Cardiac muscle cell (in vitro differentiated cells and primary cell): ENCODE measurements at regions not wholly inside any gene's neighbourhood (a gene's known extent, or its start where the extent isn't known, plus 50 kb on each side); places are given as distances from the start of the nearest gene placed in this dataset.

Source experiments
- DNase-seq, 2 donors: peaks; one replicate each; pipeline versions ENCODE4 v3.0.0 to v3.0.0-alpha.2; 2010 to 2017; ENCODE audit warnings: low read depth in 1 of 2, low spot score in 1 of 2
- H3K27ac ChIP-seq: fragments of 200-600 bp; sonication (generic); 2 replicates; pipeline ENCODE4 v1.5.1; 2016
- H3K27me3 ChIP-seq: fragments of 200-600 bp; sonication (generic); 2 replicates; pipeline ENCODE4 v1.6.0; 2016; ENCODE audit warnings: control low read depth
- H3K36me3 ChIP-seq: fragments of 200-600 bp; sonication (generic); 2 replicates; pipeline ENCODE4 v1.5.1; 2016; ENCODE audit warnings: control low read depth
- H3K4me1 ChIP-seq: fragments of 200-600 bp; sonication (generic); 2 replicates; pipeline ENCODE4 v1.8.1; 2017; ENCODE audit warnings: low read depth, mild to moderate bottlenecking, mixed run types
- H3K4me3 ChIP-seq: fragments of 200-600 bp; sonication (generic); 2 replicates; pipeline ENCODE4 v1.5.1; 2016; ENCODE audit warnings: mild to moderate bottlenecking
- H3K9me3 ChIP-seq: fragments of 200-600 bp; sonication (generic); 2 replicates; pipeline ENCODE4 v1.5.1; 2017; ENCODE audit warnings: low read depth, mild to moderate bottlenecking, control low read depth
- TF ChIP-seq, protein P1 (sequence below): IDR thresholded peaks from 2 replicates; pipeline ENCODE4 v1.5.1; 2012; ENCODE audit warnings: low read depth, mild to moderate bottlenecking, low read length

DNA sequence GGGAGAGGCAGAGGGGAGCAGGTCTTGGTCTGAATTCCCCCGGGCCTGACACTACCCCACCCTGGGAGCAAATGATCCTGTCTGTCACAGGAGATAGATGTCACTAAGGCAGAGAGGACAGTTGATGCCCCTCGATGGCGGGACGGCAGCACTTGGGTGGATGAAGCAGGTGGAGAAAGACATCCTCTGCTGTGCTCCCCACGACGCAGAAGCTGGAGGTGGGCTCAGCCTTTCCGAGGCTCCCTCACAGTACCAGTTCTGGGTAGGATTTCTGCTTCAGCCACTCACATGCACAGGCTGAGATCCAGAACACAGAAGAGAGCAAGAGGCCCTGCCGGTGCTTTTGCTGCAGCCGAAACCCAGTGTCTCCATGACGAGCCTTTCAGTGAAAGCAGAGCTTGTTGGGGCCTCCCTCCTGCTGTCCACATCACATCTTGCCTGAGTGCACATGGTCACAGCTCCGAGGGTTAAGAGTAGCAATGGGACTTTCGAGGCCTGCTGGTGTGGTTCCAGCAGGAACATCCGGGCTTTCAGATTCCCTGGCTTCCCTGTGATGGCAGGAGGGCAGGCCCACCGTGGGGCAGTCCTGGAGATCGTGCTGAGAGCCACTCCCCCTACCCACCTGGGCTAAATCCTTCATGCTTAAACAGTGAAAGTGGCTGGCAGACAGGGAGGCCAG lies 107.3 kb upstream of the PRR20G start:
- H3K4me3 ChIP-seq: no peak overlapping the region
- H3K4me1 ChIP-seq: no peaks in the 10 kb centered on the region
- no peak overlapping the region for H3K27ac ChIP-seq
- TF ChIP-seq, protein P1, sequence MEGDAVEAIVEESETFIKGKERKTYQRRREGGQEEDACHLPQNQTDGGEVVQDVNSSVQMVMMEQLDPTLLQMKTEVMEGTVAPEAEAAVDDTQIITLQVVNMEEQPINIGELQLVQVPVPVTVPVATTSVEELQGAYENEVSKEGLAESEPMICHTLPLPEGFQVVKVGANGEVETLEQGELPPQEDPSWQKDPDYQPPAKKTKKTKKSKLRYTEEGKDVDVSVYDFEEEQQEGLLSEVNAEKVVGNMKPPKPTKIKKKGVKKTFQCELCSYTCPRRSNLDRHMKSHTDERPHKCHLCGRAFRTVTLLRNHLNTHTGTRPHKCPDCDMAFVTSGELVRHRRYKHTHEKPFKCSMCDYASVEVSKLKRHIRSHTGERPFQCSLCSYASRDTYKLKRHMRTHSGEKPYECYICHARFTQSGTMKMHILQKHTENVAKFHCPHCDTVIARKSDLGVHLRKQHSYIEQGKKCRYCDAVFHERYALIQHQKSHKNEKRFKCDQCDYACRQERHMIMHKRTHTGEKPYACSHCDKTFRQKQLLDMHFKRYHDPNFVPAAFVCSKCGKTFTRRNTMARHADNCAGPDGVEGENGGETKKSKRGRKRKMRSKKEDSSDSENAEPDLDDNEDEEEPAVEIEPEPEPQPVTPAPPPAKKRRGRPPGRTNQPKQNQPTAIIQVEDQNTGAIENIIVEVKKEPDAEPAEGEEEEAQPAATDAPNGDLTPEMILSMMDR: no peak
- no peaks in the 10 kb centered on the region for H3K27me3 ChIP-seq
- no peaks in the 10 kb centered on the region for H3K9me3 ChIP-seq
- no peaks in the 10 kb centered on the region for H3K36me3 ChIP-seq
- no peak for DNase-seq

DNA sequence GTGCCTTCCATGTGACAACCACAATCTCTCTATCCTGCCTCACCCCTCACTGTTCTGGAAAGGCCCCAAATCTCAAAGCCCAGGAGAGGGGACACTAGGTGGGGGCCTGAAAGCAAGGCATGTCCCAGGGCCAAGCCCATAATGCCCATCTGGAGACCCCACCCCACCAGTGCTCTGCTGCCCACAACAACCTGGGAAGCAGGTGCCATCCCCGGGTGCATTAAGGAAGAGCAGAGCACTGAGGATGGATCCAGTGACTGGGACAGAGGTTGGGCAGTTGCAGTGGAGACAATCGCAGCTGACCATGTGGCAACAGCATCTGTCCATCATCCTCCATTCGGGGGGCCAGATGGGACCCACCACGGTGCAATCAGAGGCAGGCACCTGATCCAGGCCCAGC lies 106.2 kb upstream of the PRR20G start:
- TF ChIP-seq, protein P1: no peak
- Histone ChIP-seq H3K4me3 (no peak overlapping the region), H3K27me3 (no peaks in the 10 kb centered on the region), H3K9me3 (no peaks in the 10 kb centered on the region), H3K36me3 (no peaks in the 10 kb centered on the region), H3K4me1 (no peaks in the 10 kb centered on the region), H3K27ac (no peak overlapping the region)
- DNase-seq: no peak

DNA sequence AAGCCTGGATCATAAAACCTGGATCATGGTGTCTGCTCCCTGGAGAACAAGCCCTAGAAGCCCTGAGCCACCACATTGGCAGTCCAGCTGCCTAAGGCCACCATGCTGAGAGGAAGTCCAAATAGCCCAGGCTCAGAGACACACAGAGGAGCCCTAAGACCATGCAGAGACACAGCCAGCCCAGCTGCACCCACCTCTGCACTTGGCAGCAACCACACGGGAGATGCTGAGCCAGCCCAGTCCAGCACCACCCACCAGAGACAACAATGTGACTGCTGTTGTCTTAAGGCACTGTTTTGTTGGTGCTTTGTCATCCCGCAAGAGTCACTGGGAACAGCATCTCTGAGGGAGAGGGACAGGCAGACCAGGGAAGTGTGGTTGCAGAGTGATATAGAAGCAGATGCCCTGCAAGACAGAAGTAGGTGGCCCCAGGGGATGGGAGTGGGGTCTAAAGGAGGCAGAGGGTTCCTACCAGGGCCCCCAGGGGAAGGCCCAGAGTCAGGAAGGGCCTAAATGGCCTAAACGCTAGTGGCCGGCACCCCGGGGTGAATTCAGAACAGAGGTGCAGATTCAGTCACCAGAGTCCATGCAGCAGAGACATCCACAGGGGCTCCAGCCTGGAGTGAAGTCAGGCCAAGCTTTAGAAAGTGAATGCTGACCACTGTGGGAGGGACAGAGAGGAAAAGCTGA lies 105.4 kb upstream of the PRR20G start:
- Histone ChIP-seq H3K36me3 (no peaks in the 10 kb centered on the region), H3K27ac (no peak overlapping the region), H3K4me1 (no peaks in the 10 kb centered on the region), H3K4me3 (no peak overlapping the region), H3K9me3 (no peaks in the 10 kb centered on the region), H3K27me3 (no peaks in the 10 kb centered on the region)
- no peak for DNase-seq
- TF ChIP-seq, protein P1: no peak

DNA sequence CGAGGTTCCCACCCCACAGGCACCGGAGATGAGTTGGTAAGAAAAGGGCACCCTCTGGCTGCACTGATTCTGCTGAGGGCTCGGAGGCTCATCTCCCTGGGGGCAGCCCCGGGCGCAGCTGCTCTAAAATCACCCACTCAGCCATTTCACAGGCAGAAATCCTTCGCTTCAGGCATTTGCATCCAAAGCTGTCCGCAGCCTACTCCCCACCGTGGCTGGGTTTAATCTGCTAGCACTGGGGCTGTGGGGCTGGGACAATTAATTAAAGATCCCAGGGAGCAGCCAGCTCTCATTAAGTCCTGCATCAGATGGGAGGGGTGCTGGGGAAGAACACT lies 104.3 kb upstream of the PRR20G start:
- Histone ChIP-seq H3K27me3 (no peaks in the 10 kb centered on the region), H3K4me3 (no peak overlapping the region), H3K27ac (no peak overlapping the region), H3K36me3 (no peaks in the 10 kb centered on the region), H3K4me1 (no peaks in the 10 kb centered on the region), H3K9me3 (no peaks in the 10 kb centered on the region)
- TF ChIP-seq, protein P1: no peak
- no peak for DNase-seq

DNA sequence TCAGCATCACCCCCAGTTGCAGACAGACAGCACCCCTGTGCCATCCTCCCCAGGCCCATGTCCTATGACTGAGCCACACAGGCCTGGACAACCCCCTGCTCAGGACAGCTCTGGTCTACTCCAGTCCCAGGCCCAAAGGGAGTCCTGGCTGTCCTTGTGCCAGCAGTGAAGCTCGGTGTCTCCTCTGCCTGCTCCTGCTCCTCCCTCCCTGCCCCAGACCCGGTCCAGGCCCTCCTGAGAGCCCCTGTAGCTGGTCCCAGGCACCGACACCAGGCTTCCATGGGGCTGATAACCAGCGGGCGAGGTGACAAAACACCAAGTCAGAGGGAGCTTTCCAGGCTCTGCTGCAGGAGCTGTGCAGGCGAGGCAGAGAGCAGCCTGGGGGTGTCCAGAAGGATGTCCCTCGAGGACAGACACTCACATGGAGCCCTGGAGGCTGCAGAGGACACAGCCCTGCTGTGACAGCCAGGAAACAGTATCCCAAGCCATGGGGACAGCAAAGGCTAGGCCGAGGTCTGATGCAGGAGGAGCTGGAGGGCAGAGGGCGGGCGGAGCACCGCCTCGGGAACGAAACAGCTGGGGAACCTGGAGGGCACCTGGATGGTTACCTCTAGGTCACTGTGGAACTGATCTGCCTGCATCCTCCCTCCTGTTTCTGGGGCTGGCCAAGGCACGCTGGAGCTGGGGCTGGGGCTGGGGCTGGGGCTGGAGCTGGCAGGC lies 103.8 kb upstream of the PRR20G start:
- Histone ChIP-seq H3K4me3 (no peak overlapping the region), H3K36me3 (no peaks in the 10 kb centered on the region), H3K27me3 (no peaks in the 10 kb centered on the region), H3K27ac (no peak overlapping the region), H3K9me3 (no peaks in the 10 kb centered on the region), H3K4me1 (no peaks in the 10 kb centered on the region)
- TF ChIP-seq, protein P1: no peak
- DNase-seq: no peak
